ENCODE measurements at regions not wholly inside any gene's neighbourhood (a gene's known extent, or its start where the extent isn't known, plus 50 kb on each side); places are given as distances from the start of the nearest gene placed in this dataset.
"Not testable (repeated sequence)": the region's sequence is repeated elsewhere in the genome, so short reads cannot be mapped to it uniquely, and the experiment has no call there.

GRCh38 chr12:16788506-16789203 lies 182.7 kb upstream of the LMO3 start:
- Mint-ChIP-seq H3K9me3 (ENCODE audit: low read depth) (no peaks in the 10 kb centered on the region), H3K4me1 (ENCODE audit: low read depth) (no peaks in the 10 kb centered on the region), H3K36me3 (ENCODE audit: low read depth) (no peaks in the 10 kb centered on the region), H3K4me3 (ENCODE audit: unreplicated experiment) (no peak overlapping the region), H3K27me3 (ENCODE audit: low read depth) (no peaks in the 10 kb centered on the region), H3K27ac (ENCODE audit: unreplicated experiment) (no peak overlapping the region)
- no peak for DNase-seq (ENCODE audit: low spot score)
- TF ChIP-seq CTCF (IDR thresholded peaks at IDR 0.05), result no peak

- no peak overlapping the region for H3K4me3 Mint-ChIP-seq (ENCODE audit: unreplicated experiment)
- H3K27me3 Mint-ChIP-seq (ENCODE audit: low read depth), result no peaks in the 10 kb centered on the region
- DNase-seq (ENCODE audit: low spot score), result no peak
- H3K27ac Mint-ChIP-seq (ENCODE audit: unreplicated experiment), result no peak overlapping the region
- TF ChIP-seq CTCF (IDR thresholded peaks at IDR 0.05), result no peak
- H3K36me3 Mint-ChIP-seq (ENCODE audit: low read depth), result no peaks in the 10 kb centered on the region
- H3K9me3 Mint-ChIP-seq (ENCODE audit: low read depth), result peaks cover 2% of the 10 kb centered on the region
- no peaks in the 10 kb centered on the region for H3K4me1 Mint-ChIP-seq (ENCODE audit: low read depth)
Observed at GRCh38 chr12:16785953-16786352, 180.0 kb upstream of the LMO3 start.

GRCh38 chr12:16785524-16785923 lies 179.6 kb upstream of the LMO3 start:
- no peaks in the 10 kb centered on the region for H3K36me3 Mint-ChIP-seq (ENCODE audit: low read depth)
- no peaks in the 10 kb centered on the region for H3K4me1 Mint-ChIP-seq (ENCODE audit: low read depth)
- no peak for DNase-seq (ENCODE audit: low spot score)
- H3K4me3 Mint-ChIP-seq (ENCODE audit: unreplicated experiment), result no peak overlapping the region
- no peaks in the 10 kb centered on the region for H3K27me3 Mint-ChIP-seq (ENCODE audit: low read depth)
- no peak overlapping the region for H3K27ac Mint-ChIP-seq (ENCODE audit: unreplicated experiment)
- peaks cover 4% of the 10 kb centered on the region for H3K9me3 Mint-ChIP-seq (ENCODE audit: low read depth)
- no peak for TF ChIP-seq CTCF (IDR thresholded peaks at IDR 0.05)

GRCh38 chr12:16769129-16769528 lies 163.2 kb upstream of the LMO3 start:
- not testable (repeated sequence) for DNase-seq (ENCODE audit: low spot score); H3K27me3 Mint-ChIP-seq (ENCODE audit: low read depth); H3K27ac Mint-ChIP-seq (ENCODE audit: unreplicated experiment); H3K36me3 Mint-ChIP-seq (ENCODE audit: low read depth); H3K4me1 Mint-ChIP-seq (ENCODE audit: low read depth); H3K4me3 Mint-ChIP-seq (ENCODE audit: unreplicated experiment)
- peaks cover 21% of the 10 kb centered on the region for H3K9me3 Mint-ChIP-seq (ENCODE audit: low read depth)

GRCh38 chr12:16766736-16767135 lies 160.8 kb upstream of the LMO3 start:
- Mint-ChIP-seq H3K4me3 (ENCODE audit: unreplicated experiment) (no peak overlapping the region), H3K27ac (ENCODE audit: unreplicated experiment) (no peak overlapping the region), H3K4me1 (ENCODE audit: low read depth) (peaks cover 9% of the 10 kb centered on the region), H3K27me3 (ENCODE audit: low read depth) (no peaks in the 10 kb centered on the region), H3K9me3 (ENCODE audit: low read depth) (peaks cover 19% of the 10 kb centered on the region), H3K36me3 (ENCODE audit: low read depth) (no peaks in the 10 kb centered on the region)
- DNase-seq (ENCODE audit: low spot score), result no peak
- no peak for TF ChIP-seq CTCF (IDR thresholded peaks at IDR 0.05)

GRCh38 chr12:16763901-16764300 lies 157.9 kb upstream of the LMO3 start:
- H3K27me3 Mint-ChIP-seq (ENCODE audit: low read depth), result no peaks in the 10 kb centered on the region

More at GRCh38 chr12:16763901-16764300, 157.9 kb upstream of the LMO3 start:
- Mint-ChIP-seq H3K4me1 (ENCODE audit: low read depth) (peaks cover 9% of the 10 kb centered on the region), H3K36me3 (ENCODE audit: low read depth) (no peaks in the 10 kb centered on the region), H3K9me3 (ENCODE audit: low read depth) (no peaks in the 10 kb centered on the region), H3K4me3 (ENCODE audit: unreplicated experiment) (no peak overlapping the region), H3K27ac (ENCODE audit: unreplicated experiment) (no peak overlapping the region)
- TF ChIP-seq CTCF (IDR thresholded peaks at IDR 0.05), result no peak
- DNase-seq (ENCODE audit: low spot score), result no peak
